HG02884 (cell line): ENCODE measurements at regions not wholly inside any gene's neighbourhood (a gene's known extent, or its start where the extent isn't known, plus 50 kb on each side); places are given as distances from the start of the nearest gene placed in this dataset.
"Not testable (repeated sequence)": the region's sequence is repeated elsewhere in the genome, so short reads cannot be mapped to it uniquely, and the experiment has no call there.

ENCODE experiments used
- ATAC-seq: cut with Tn5 transposase; IDR thresholded peaks from one replicate; pipeline ENCODE4 v1.9.1; 2021; ENCODE audit warnings: mild to moderate bottlenecking, moderate library complexity; ENCODE audit not compliant: unreplicated experiment

GRCh38 chr13:112219740-112220139 lies 152.8 kb downstream of the SOX1 start:
- no peak for ATAC-seq

GRCh38 chr13:112220296-112220875 lies 153.4 kb downstream of the SOX1 start:
- ATAC-seq: no peak

DNA sequence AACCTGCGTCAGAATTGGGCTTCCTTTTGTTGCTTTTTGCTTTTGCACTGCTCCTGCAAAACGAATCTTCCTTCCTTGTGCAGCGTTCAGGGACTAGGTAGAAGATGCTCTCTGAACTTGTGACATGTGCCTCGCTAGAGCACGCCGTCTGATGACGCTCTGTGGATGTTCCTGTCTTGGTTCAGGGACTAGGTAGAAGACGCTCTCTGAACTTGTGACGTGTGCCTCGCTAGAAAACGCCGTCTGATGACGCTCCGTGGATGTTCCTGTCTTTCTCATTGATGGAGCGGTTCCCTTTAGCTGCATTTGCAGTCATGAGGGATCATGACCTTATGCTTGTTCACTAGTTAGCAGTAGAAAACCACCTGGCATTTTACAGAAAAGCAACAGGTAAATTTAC lies 154.0 kb downstream of the SOX1 start:
- no peak for ATAC-seq

DNA sequence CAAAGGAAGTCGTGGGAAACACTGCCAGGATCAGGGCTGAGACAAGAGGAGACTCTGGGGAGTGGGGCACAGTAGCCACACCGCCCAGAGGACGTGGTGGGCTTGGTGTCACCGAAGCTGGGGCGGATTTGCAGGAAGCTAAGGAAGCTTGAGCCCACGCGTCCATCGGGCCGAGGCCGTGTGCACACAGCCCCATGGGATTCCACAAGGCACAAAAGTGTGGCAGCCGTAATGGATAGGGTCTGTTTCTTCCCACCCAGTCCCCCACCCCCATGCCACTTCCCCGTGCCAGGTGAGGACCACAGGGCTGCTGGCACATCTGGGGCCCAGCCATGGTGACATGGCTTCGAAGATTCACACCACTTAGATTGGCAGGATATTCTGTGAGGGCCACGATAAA lies 153.2 kb upstream of the SPACA7 start:
- ATAC-seq: no peak

DNA sequence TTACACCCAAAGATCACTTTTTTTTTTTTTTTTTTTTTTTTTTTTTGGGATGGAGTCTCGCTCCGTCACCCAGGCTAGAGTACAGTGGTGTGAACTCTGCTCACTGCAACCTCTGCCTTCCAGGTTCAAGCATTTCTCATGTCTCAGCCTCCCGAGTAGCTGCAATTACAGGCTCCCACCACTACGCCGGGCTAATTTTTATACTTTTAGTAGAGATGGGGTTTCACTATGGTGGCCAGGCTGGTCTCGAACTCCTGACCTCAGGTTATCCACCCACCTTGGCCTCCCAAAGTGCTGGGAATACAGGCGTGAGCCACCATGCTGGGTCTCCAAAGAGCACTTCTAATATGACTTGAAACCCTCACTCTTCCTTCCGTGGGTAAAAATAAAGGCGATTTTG lies 152.2 kb upstream of the SPACA7 start:
- not testable (repeated sequence) for ATAC-seq

DNA sequence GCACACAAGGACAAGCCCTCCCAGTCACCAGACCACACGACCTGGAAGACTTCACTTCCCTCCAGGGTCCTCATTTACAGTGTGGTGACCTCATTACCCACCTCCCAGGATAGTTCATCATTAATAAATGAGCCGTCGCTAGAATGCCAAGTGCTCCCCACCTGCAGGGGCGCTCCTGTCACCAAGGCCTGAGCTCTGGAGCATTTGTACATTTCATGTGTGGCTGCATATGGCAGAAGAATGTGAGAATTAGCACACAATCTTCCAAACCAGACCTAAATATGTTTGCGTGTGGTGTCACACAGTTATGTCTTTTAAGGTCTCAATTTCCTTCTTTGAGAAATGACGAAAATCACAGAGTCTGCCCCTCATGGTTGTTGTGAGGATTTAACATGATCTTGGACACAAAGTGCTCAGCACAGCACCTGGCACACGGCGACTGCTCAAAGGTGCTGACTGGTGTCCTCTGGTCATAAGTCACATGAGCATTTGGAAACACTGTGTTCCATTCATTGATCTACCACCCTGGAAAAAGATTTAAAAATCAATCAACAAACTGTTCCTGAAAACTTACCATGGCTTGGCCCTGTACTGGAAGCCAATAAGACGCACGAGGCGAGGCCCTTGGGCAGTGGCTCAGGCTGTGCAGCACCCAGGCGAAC lies 150.6 kb upstream of the SPACA7 start:
- ATAC-seq: no peak

DNA sequence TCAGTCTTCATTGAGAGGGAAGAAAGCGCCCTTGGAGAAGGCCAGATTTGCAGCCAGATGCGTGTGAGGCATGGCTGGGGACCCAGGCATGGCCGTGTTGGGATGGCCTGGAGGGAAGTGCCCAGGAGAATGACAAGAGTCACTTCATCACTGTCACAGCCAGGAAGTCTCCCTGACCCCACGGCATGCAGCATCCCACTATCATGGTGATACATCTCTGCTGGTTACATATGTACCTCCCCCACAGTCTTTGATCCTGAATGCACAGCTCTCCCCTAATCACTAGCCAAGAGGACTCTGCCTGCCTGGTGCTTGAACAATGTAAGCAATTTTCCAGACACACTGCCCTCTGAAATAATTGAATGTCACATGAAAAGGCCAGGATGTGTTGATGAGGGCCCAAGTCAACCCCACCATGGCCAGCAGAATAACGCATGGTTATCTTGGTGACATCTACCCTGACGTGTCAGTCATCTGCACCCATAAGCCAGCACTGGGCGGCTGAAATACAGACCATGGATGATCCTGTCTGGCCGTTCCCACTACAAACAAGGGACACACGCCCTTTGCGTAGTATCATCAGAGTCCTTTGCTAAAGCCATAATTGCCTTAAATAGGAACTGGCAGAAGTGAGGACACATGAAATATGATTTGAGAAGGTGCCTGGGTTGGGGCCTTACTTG lies 149.7 kb upstream of the SPACA7 start:
- ATAC-seq: no peak

GRCh38 chr13:112227031-112227430 lies 149.1 kb upstream of the SPACA7 start:
- ATAC-seq: no peak

DNA sequence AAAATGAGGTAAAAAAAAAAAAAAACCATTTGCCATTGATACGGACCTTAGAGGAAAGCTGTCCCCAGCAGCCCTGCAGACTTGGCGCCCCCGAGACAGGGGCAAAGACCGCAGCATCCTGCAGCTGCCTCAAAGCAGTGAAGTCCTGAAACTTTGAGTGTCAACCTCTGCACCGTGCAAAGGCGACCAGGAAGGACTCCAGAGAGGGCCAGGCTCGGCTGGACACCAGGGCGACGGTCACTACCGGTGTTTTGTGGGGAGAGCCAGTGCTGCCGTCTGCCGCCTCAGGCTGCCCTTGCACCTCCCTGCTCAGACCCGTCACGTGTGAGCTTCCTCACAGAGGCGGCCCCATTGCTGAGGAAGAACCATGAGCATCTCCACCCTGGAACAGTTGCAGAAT lies 146.7 kb upstream of the SPACA7 start:
- ATAC-seq: no peak

DNA sequence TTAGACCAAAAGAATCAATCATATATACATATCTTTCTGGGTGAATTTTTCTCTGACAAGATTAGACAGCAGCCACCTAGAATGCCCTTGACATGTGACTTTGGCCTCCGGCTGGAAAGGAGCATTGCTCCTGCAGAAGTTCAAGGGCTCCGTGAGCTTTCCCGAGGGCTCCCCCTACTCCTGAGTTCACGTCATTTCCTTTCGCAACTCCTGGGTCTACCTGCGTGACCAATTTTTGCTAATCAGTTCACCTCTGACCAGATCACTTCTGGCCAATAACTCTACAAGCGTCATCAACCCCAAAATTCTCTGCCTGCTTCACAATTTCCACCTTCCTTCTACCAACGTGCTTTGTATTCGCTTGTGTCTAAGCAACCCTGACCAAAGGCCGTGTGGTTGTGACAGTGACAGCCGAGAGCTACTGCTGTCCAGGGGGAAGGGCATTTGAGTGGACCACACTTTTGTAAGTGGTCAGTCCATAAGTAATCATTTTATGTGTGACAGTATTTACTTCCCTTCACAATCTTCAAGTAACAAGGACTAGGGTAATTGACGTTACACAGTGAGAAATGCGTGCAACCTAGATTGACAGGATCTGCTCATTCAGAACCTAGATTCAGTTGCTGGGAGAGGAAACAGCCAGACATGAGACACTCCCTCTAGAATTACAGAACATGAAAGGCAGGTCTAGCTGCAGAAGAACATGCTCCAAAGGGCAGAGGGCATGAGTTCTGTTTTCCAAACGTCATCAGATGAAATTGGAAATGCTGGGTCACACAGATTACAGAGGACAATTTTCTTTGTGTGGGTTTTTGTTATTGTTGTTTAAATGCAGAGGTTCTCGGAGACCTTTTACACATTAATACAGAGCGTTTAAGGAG lies 145.9 kb upstream of the SPACA7 start:
- ATAC-seq: no peak

- ATAC-seq: no peak
Observed at GRCh38 chr13:112231451-112232083, 144.6 kb upstream of the SPACA7 start.

GRCh38 chr13:112233256-112233655 lies 142.9 kb upstream of the SPACA7 start:
- ATAC-seq: no peak

DNA sequence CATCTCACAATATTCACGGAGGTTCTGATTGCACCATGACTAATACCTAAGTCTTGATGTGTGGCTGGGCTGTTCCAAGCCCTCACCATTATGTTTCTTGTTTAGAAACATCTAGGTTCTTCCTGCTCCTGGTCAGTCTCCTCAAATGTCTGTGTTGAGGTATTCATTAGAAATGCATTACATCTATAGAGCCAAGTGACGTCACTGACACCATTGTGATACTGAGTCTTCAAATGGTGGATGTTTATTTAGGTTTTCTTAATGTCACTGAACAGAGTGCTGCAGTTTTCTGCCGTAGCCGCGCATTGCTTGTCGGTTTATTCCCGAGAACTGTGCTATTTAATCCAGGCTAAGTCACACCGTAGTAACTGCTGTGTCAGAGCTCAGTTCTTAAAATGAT lies 142.4 kb upstream of the SPACA7 start:
- ATAC-seq: no peak

DNA sequence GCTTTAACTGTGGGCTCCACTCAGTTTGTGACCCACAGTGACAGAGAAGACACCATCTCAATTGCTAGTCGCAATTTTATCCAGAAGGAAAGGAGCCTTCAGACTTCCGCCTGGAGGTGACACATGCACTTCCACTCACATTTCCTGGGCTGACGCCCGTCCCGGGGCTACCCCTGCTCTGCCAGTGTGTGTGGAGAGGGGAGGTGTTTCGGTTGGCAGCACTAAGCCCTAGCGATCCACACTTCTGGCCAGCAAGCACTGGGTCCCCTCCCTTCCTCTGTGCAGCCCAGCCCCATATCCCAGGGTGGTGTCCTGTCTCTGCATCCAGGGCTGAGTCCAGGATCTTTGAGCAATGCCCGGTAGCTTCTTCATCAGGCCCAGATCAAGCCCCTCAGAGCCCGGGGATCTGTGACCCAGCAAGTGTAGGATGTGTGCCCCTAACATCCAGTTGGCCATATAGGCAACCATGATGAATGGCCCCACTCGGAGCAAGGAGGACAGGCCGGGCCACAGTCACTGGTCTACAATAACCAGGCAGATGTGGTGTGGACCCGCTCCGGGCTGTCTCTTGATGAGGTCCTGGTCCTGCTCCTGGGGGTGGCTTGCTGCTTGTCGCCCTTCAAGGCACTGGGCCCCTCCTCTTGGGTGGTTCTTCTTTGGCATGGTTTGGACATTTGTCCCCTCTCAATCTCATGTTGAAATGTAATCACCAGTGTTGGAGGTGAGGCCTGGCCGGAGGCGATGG lies 141.9 kb upstream of the SPACA7 start:
- no peak for ATAC-seq

- no peak for ATAC-seq
Observed at GRCh38 chr13:112236016-112236415, 140.1 kb upstream of the SPACA7 start.

GRCh38 chr13:112236539-112237197 lies 139.5 kb upstream of the SPACA7 start:
- no peak for ATAC-seq

DNA sequence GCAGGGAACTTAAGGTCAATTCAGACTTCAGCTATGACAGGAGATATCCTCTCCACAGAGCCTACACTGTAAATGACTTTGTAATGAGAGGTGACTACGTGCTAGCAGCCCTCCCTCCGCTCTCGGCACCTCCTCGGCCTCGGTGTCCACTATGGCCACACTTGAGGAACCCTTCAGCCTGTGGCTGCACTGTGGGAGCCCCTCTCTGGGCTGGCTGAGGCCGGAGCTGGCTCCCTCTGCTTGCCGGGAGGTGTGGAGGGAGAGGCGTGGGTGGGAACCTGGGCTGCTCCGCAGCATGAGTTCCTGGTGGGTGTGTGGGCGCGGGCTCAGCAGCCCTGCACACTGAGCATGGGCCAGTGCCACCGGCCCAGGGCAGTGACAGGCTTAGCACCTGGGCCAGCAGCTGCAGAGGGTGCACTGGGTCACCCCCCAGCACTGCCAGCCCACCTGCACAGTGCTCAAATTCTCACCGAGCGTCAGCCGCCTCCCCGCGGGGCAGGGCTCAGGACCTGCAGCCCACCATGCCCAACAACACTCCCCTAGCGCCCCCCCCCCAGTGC lies 137.6 kb upstream of the SPACA7 start:
- no peak for ATAC-seq

DNA sequence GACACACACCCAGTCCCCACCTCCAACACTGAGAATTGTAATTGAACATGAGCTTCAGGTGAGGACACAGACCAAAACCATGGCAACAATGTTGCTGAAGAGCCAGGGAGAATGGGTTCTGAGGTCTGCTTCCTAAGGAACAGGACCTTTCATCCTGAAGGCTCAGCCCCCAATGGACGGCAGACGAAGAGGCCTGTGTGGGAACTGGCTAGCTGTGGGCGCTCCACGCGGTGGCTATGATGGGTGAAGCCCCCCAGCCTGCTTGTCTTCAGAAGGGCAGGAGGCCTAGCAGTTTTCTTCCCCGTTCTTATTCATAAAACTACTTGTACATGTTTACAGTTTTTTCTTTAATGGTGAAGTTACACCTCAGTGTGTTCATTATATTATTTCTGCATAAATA lies 136.1 kb upstream of the SPACA7 start:
- ATAC-seq: no peak

GRCh38 chr13:112241288-112241687 lies 134.9 kb upstream of the SPACA7 start:
- ATAC-seq: no peak
